HepG2 (cell line): ENCODE measurements at regions not wholly inside any gene's neighbourhood (a gene's known extent, or its start where the extent isn't known, plus 50 kb on each side); places are given as distances from the start of the nearest gene placed in this dataset.

ENCODE experiments used
- ATAC-seq: fragments of 200-7000 bp; cut with Tn5 transposase; 3 replicates; pipeline ENCODE4 v1.9.1; 2020; ENCODE audit warnings: mild to moderate bottlenecking, moderate library complexity
- BruUV-seq: library from RNA; stranded (reverse); fragments of 400-500 nt; replicated peaks from 2 replicates; lab custom pipeline; 2021; lab: Mats Ljungman, UMichigan
- CTCF ChIA-PET: fragments of 300-600 bp; formaldehyde crosslinking; extraction: SDS; loops from one replicate; lab custom pipeline; 2021; ENCODE audit warnings: low total read pairs, inconsistent platforms, low intra/inter-chr PET ratio; lab: Yijun Ruan, JAX
- POLR2A ChIA-PET: fragments of 350-600 bp; sonication (Branson Sonifier 250); formaldehyde crosslinking; loops from one replicate; lab custom pipeline; 2020; ENCODE audit warnings: antibody characterized with exemption, inconsistent platforms; lab: Yijun Ruan, JAX
- DNase-seq: peaks from one replicate; pipeline ENCODE4 v3.0.0-alpha.2; 2015; ENCODE audit warnings: low spot score
- FAIRE-seq: peaks from 3 replicates; lab custom pipeline; 2011; peaks lifted over from hg19 to GRCh38; lab: Jason Lieb, UNC
- H2AFZ ChIP-seq: one replicate; pipeline ENCODE4 v1.6.1; 2011; ENCODE audit warnings: low read length, inconsistent platforms
- H3K27ac ChIP-seq: fragments of 300-600 bp; 3 replicates; pipeline ENCODE4 v1.8.0; 2011; ENCODE audit warnings: mixed run types, mild to moderate bottlenecking, mixed read lengths, low read length, inconsistent platforms; ENCODE audit not compliant: insufficient read depth; ENCODE audit errors: extremely low read length
- H3K27me3 ChIP-seq, 2 experiments: fragments of 200-600 bp in 1 of 2; 2 replicates in 1 of 2; 3 replicates in 1 of 2; pipeline versions ENCODE4 v1.6.0 to v1.8.0; 2011; ENCODE audit warnings: low read length in 2 of 2, mild to moderate bottlenecking in 2 of 2, moderate library complexity in 2 of 2, inconsistent platforms in 1 of 2; ENCODE audit not compliant: insufficient read depth in 2 of 2, control insufficient read depth in 1 of 2
- H3K36me3 ChIP-seq, 2 experiments: fragments of 200-600 bp in 1 of 2; replicated peaks in 1 of 2; 2 replicates in 1 of 2; 3 replicates in 1 of 2; pipeline versions ENCODE4 v1.5.1 to v1.8.0; 2011; ENCODE audit warnings: low read length in 2 of 2, inconsistent platforms in 1 of 2; ENCODE audit not compliant: insufficient read depth in 2 of 2, control insufficient read depth in 1 of 2
- H3K4me1 ChIP-seq: 2 replicates; pipeline ENCODE4 v1.5.1; 2012; ENCODE audit warnings: low read length, inconsistent platforms; ENCODE audit not compliant: insufficient read depth
- H3K4me2 ChIP-seq: 2 replicates; pipeline ENCODE4 v1.6.0; 2011; ENCODE audit warnings: low read depth, low read length, inconsistent platforms
- H3K4me3 ChIP-seq, 3 experiments: fragments of 200-600 bp in 1 of 3; sonication (generic), shearing (Covaris generic) in 1 of 3; replicated peaks in 1 of 3; 2 replicates each; pipeline ENCODE4 v1.5.1; 2011 to 2016; ENCODE audit warnings: low read length in 3 of 3, inconsistent platforms in 2 of 3, low read depth in 2 of 3, mild to moderate bottlenecking in 2 of 3, control low read depth in 1 of 3, mixed read lengths in 1 of 3; ENCODE audit not compliant: insufficient read depth in 1 of 3
- H3K79me2 ChIP-seq: one replicate; pipeline ENCODE4 v1.6.1; 2011; ENCODE audit warnings: low read length, inconsistent platforms; ENCODE audit not compliant: insufficient read depth
- H3K9ac ChIP-seq: 2 replicates; pipeline ENCODE4 v1.6.0; 2011; ENCODE audit warnings: mild to moderate bottlenecking, low read depth, low read length, inconsistent platforms; ENCODE audit not compliant: insufficient read depth
- H3K9me3 ChIP-seq: 2 replicates; pipeline ENCODE4 v1.5.1; 2012; ENCODE audit warnings: mild to moderate bottlenecking, low read length
- H4K20me1 ChIP-seq: 2 replicates; pipeline ENCODE4 v1.6.0; 2011; ENCODE audit warnings: inconsistent platforms, mild to moderate bottlenecking, low read length, moderate library complexity; ENCODE audit not compliant: insufficient read depth
- DR1 ChIP-seq: sonication (generic); formaldehyde crosslinking; IDR thresholded peaks from 2 replicates; pipeline ENCODE4 v1.8.0; 2021; ENCODE audit warnings: mild to moderate bottlenecking, missing genetic modification reagents, inconsistent platforms
- GABPA ChIP-seq, 2 experiments: IDR thresholded peaks; 2 replicates each; pipeline ENCODE4 v1.6.1; 2011 to 2016; ENCODE audit warnings: low read depth in 2 of 2, low read length in 1 of 2, missing biosample characterization in 1 of 2, missing genetic modification characterization in 1 of 2
- HOXA5 ChIP-seq: sonication (generic); formaldehyde crosslinking; IDR thresholded peaks from 2 replicates; pipeline ENCODE4 v1.4.0; 2020; ENCODE audit warnings: missing genetic modification reagents
- KDM6A ChIP-seq: IDR thresholded peaks from 2 replicates; pipeline ENCODE4 v1.6.1; 2016; ENCODE audit warnings: low read depth
- PAX8 ChIP-seq: sonication (generic); formaldehyde crosslinking; IDR thresholded peaks from 2 replicates; pipeline ENCODE4 v1.8.0; 2022; ENCODE audit warnings: mild to moderate bottlenecking, missing genetic modification reagents, borderline replicate concordance
- SAP130 ChIP-seq: IDR thresholded peaks from 2 replicates; pipeline ENCODE4 v1.6.1; 2016; ENCODE audit warnings: low read depth
- TRIM24 ChIP-seq: sonication (generic); formaldehyde crosslinking; IDR thresholded peaks from 2 replicates; pipeline ENCODE4 v1.8.0; 2022; ENCODE audit warnings: mild to moderate bottlenecking, missing genetic modification reagents
- ZC3H13 ChIP-seq: sonication (generic); formaldehyde crosslinking; IDR thresholded peaks from 2 replicates; pipeline ENCODE4 v1.8.1; 2023; ENCODE audit warnings: mild to moderate bottlenecking, missing genetic modification reagents, moderate library complexity
- ZFY ChIP-seq: sonication (generic); formaldehyde crosslinking; IDR thresholded peaks from 2 replicates; pipeline ENCODE4 v1.4.0; 2020; ENCODE audit warnings: missing genetic modification reagents
- ZNF296 ChIP-seq: sonication (generic); formaldehyde crosslinking; conservative IDR thresholded peaks from 2 replicates; pipeline ENCODE4 v1.5.0; 2020; ENCODE audit warnings: mild to moderate bottlenecking, missing genetic modification reagents
- ZNF337 ChIP-seq: sonication (generic); formaldehyde crosslinking; IDR thresholded peaks from 2 replicates; pipeline ENCODE4 v1.5.1; 2020; ENCODE audit warnings: missing genetic modification reagents, low read depth, mild to moderate bottlenecking, borderline replicate concordance
- ZNF512B ChIP-seq: sonication (generic); formaldehyde crosslinking; IDR thresholded peaks from 2 replicates; pipeline ENCODE4 v1.5.1; 2020; ENCODE audit warnings: missing genetic modification reagents, mild to moderate bottlenecking, borderline replicate concordance
- ZNF549 ChIP-seq: sonication (generic); formaldehyde crosslinking; IDR thresholded peaks from 2 replicates; pipeline ENCODE4 v1.5.0; 2020; ENCODE audit warnings: missing genetic modification reagents
- ZNF552 ChIP-seq: sonication (generic); formaldehyde crosslinking; IDR thresholded peaks from 2 replicates; pipeline ENCODE4 v1.9.0; 2022; ENCODE audit warnings: missing genetic modification reagents, mild to moderate bottlenecking, borderline replicate concordance
- ZNF629 ChIP-seq: sonication (generic); formaldehyde crosslinking; conservative IDR thresholded peaks from 2 replicates; pipeline ENCODE4 v1.5.0; 2020; ENCODE audit warnings: missing genetic modification reagents
- ZNF891 ChIP-seq: sonication (generic); formaldehyde crosslinking; IDR thresholded peaks from 2 replicates; pipeline ENCODE4 v1.5.0; 2020; ENCODE audit warnings: mild to moderate bottlenecking, missing genetic modification reagents
- WGBS: methylation state at CpG from one replicate; pipeline ENCODE4 v1.1.6; 2017; ENCODE audit warnings: low lambda C conversion rate; 5-methylcytosine and 5-hydroxymethylcytosine counted together
- in situ Hi-C: cut with HindIII; loops from 2 replicates; pipeline ENCODE4 v1.10.0; 2017; ENCODE audit warnings: low pct_unique_long_range_greater_than_20kb; ENCODE audit not compliant: extremely low pct_ligation_motif_present
- intact Hi-C: fragments of 100-400 bp; cut with micrococcal nuclease; formaldehyde crosslinking; loops from one replicate; pipeline ENCODE4 v1.10.0; 2022; ENCODE audit not compliant: unreplicated experiment
- TF ChIP-seq, protein P1 (sequence below): sonication (generic); formaldehyde crosslinking; IDR thresholded peaks from 2 replicates; pipeline ENCODE4 v1.4.0; 2020; ENCODE audit warnings: missing genetic modification reagents
- TF ChIP-seq, protein P2 (sequence below): IDR thresholded peaks from 2 replicates; pipeline ENCODE4 v1.6.1; 2016; ENCODE audit warnings: control low read depth

GRCh38 chr4:26163425-26164362 is 157.1 kb upstream of the RBPJ start:
- in situ Hi-C loops (no loop called here), intact Hi-C loops (no loop called here)
- Histone ChIP-seq H3K4me2 (no peak overlapping the region), H3K79me2 (no peaks in the 10 kb centered on the region), H3K27me3 (no peaks in the 10 kb centered on the region), H3K4me1 (no peaks in the 10 kb centered on the region), H3K9ac (no peak overlapping the region), H4K20me1 (no peaks in the 10 kb centered on the region), H2AFZ (no peak overlapping the region), H3K9me3 (no peaks in the 10 kb centered on the region), H3K27ac (no peak overlapping the region), H3K36me3 (no peaks in the 10 kb centered on the region), H3K4me3 (no peak overlapping the region)
- DNase-seq (no peak), ATAC-seq (no peak), FAIRE-seq (no peak)
- WGBS = 22% methylated on average over 9 of the region's 9 CpGs
- ChIA-PET POLR2A (no interaction called here), CTCF (no interaction called here)
- TF ChIP-seq ZC3H13 (no peak), ZFY (no peak), ZNF629 (CRISPR knock-in tag) (no peak), ZNF549 (CRISPR knock-in tag) (no peak), ZNF552 (CRISPR knock-in tag) (no peak), DR1 (CRISPR knock-in tag) (no peak), SAP130 (CRISPR knock-in tag) (no peak), ZNF891 (no peak), ZNF512B (no peak), GABPA (IDR thresholded peaks at IDR 0.05; ENCODE audit: low read depth, low read length) (no peak), GABPA (CRISPR knock-in tag; IDR thresholded peaks at IDR 0.05; ENCODE audit: low read depth) (no peak), KDM6A (no peak), HOXA5 (no peak), ZNF296 (CRISPR knock-in tag) (no peak), PAX8 (CRISPR knock-in tag) (no peak), TRIM24 (no peak), ZNF337 (no peak)
- TF ChIP-seq, protein P1, sequence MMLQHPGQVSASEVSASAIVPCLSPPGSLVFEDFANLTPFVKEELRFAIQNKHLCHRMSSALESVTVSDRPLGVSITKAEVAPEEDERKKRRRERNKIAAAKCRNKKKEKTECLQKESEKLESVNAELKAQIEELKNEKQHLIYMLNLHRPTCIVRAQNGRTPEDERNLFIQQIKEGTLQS = no peak
- TF ChIP-seq, protein P2, sequence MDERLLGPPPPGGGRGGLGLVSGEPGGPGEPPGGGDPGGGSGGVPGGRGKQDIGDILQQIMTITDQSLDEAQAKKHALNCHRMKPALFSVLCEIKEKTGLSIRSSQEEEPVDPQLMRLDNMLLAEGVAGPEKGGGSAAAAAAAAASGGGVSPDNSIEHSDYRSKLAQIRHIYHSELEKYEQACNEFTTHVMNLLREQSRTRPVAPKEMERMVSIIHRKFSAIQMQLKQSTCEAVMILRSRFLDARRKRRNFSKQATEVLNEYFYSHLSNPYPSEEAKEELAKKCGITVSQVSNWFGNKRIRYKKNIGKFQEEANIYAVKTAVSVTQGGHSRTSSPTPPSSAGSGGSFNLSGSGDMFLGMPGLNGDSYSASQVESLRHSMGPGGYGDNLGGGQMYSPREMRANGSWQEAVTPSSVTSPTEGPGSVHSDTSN (CRISPR knock-in tag) = no peak
- no TSS peak for BruUV-seq
